HepG2 (cell line): ENCODE measurements at regions not wholly inside any gene's neighbourhood (a gene's known extent, or its start where the extent isn't known, plus 50 kb on each side); places are given as distances from the start of the nearest gene placed in this dataset.

Source experiments
- ATF7 ChIP-seq, 2 experiments: fragments of 450-650 bp in 1 of 2; sonication (generic) in 1 of 2; formaldehyde crosslinking in 1 of 2; IDR thresholded peaks; 2 replicates each; pipeline versions ENCODE4 v1.4.0 to v1.6.1; 2016 to 2020; ENCODE audit warnings: antibody characterized with exemption in 1 of 2, mild to moderate bottlenecking in 1 of 2, missing genetic modification reagents in 1 of 2
- CBFB ChIP-seq: sonication (generic); formaldehyde crosslinking; IDR thresholded peaks from 2 replicates; pipeline ENCODE4 v1.4.0; 2020; ENCODE audit warnings: missing genetic modification reagents
- CHD2 ChIP-seq: IDR thresholded peaks from 2 replicates; pipeline ENCODE4 v1.6.1; 2011; ENCODE audit warnings: low read depth, low read length, improper control_type of control experiment
- CREB3 ChIP-seq: sonication (generic); formaldehyde crosslinking; IDR thresholded peaks from 2 replicates; pipeline ENCODE4 v1.5.0; 2020; ENCODE audit warnings: missing genetic modification reagents
- CTCF ChIP-seq: sonication (generic); formaldehyde crosslinking; IDR thresholded peaks from 2 replicates; pipeline ENCODE4 v1.5.0; 2020; ENCODE audit warnings: mild to moderate bottlenecking, missing genetic modification reagents, moderate library complexity
- E2F5 ChIP-seq: sonication (generic); formaldehyde crosslinking; conservative IDR thresholded peaks from 2 replicates; pipeline ENCODE4 v1.4.0; 2020; ENCODE audit warnings: missing genetic modification reagents
- HNRNPL ChIP-seq: fragments of 200-400 bp; formaldehyde crosslinking; IDR thresholded peaks from 2 replicates; pipeline ENCODE4 v1.6.1; 2017; ENCODE audit warnings: mild to moderate bottlenecking, low read depth, low read length
- NR3C1 ChIP-seq: sonication (generic); formaldehyde crosslinking; IDR thresholded peaks from 2 replicates; pipeline ENCODE4 v1.4.0; 2020; ENCODE audit warnings: missing genetic modification reagents
- STAT5B ChIP-seq: sonication (generic); formaldehyde crosslinking; IDR thresholded peaks from 2 replicates; pipeline ENCODE4 v1.4.0; 2020; ENCODE audit warnings: missing genetic modification reagents
- SUZ12 ChIP-seq: fragments of 150-350 bp; IDR thresholded peaks from 2 replicates; pipeline ENCODE4 v1.6.1; 2014; ENCODE audit warnings: low read depth, low read length
- XBP1 ChIP-seq: sonication (generic); formaldehyde crosslinking; IDR thresholded peaks from 2 replicates; pipeline ENCODE4 v1.5.0; 2020; ENCODE audit warnings: missing genetic modification reagents
- ZNF326 ChIP-seq: sonication (generic); formaldehyde crosslinking; IDR thresholded peaks from 2 replicates; pipeline ENCODE4 v1.4.0; 2020; ENCODE audit warnings: missing genetic modification reagents, borderline replicate concordance
- ZNF7 ChIP-seq: IDR thresholded peaks from 2 replicates; pipeline ENCODE4 v1.6.1; 2016; ENCODE audit warnings: missing biosample characterization, missing genetic modification reagents
- ZNF724P ChIP-seq: sonication (generic); formaldehyde crosslinking; IDR thresholded peaks from 2 replicates; pipeline ENCODE4 v1.8.0; 2022; ENCODE audit warnings: missing genetic modification reagents, borderline replicate concordance

- TF ChIP-seq XBP1 (CRISPR knock-in tag) (no peak), CHD2 (no peak), HNRNPL (no peak), NR3C1 (no peak), CTCF (CRISPR knock-in tag) (no peak), ZNF7 (CRISPR knock-in tag) (no peak), CBFB (CRISPR knock-in tag) (no peak), E2F5 (no peak), ATF7 (IDR thresholded peaks at IDR 0.05) (no peak), ATF7 (CRISPR knock-in tag; IDR thresholded peaks at IDR 0.05) (no peak), ZNF326 (CRISPR knock-in tag) (no peak), ZNF724P (no peak), CREB3 (CRISPR knock-in tag) (no peak), STAT5B (CRISPR knock-in tag) (no peak), SUZ12 (no peak)
Measured at GRCh38 chr11:64428693-64429092, 69.7 kb downstream of the RPS6KA4 start.
